ENCODE measurements at regions not wholly inside any gene's neighbourhood (a gene's known extent, or its start where the extent isn't known, plus 50 kb on each side); places are given as distances from the start of the nearest gene placed in this dataset.
A peak's percentile ranks its signal among the peaks of the same experiment; 100 is the strongest.

DNA sequence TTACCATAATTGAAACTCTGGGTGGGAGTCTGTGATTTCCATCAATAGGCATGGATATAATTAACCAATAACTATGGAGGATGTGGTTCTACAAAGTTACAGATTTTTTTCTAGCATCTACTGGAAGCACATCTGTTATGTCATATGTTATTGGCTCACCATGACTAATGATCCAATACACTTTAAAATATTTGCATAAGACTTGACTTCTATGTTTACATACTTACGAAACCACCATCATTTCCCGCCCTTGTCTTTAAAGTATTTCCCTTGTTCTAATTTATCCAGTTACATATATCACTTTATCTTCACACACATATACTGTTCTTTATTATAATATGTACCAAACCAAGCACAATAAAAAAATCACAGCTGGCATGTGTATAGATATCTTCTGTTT is 380.3 kb upstream of the CBLB start:
- no peak overlapping the region for H3K27ac ChIP-seq
- no peak for TF ChIP-seq CTCF (IDR thresholded peaks at IDR 0.05)
- intact Hi-C loops (cut with DNase I): no loop called here
- no peak for ATAC-seq
- no peaks in the 10 kb centered on the region for H3K36me3 ChIP-seq
- H3K9me3 ChIP-seq: no peaks in the 10 kb centered on the region
- no peak for DNase-seq
- H3K27me3 ChIP-seq: no peaks in the 10 kb centered on the region
- no peak overlapping the region for H3K4me3 ChIP-seq
- H3K4me1 ChIP-seq: no peaks in the 10 kb centered on the region

DNA sequence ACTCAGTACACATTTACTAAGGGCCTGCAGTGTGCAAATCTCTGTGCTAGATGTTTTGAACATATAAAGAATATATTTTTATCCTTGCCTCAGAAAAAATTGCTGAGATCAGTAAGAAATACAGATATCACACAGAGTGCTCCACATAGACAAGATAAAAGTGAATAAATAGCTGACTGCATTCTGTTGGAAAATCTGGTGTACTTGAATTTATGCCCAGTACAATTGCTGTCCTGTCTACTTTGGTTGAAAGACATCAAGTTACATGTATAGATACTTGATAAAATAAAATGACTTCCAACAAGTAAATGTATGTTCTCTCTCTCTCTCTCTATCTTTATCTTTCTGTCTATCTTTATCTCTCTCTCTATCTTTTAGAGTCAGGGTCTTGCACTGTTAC is 381.2 kb upstream of the CBLB start:
- DNase-seq (no peak), ATAC-seq (no peak)
- intact Hi-C loops (cut with DNase I): no loop called here
- TF ChIP-seq CTCF (IDR thresholded peaks at IDR 0.05): no peak
- Histone ChIP-seq H3K27ac (no peak overlapping the region), H3K27me3 (no peaks in the 10 kb centered on the region), H3K4me3 (no peak overlapping the region), H3K36me3 (no peaks in the 10 kb centered on the region), H3K4me1 (no peaks in the 10 kb centered on the region), H3K9me3 (no peaks in the 10 kb centered on the region)

- H3K27ac ChIP-seq: no peak overlapping the region
- ATAC-seq (peak; percentile 29), DNase-seq (no peak)
- H3K9me3 ChIP-seq: no peaks in the 10 kb centered on the region
- TF ChIP-seq CTCF (IDR thresholded peaks at IDR 0.05): no peak
- no peaks in the 10 kb centered on the region for H3K4me1 ChIP-seq
- no peaks in the 10 kb centered on the region for H3K27me3 ChIP-seq
- intact Hi-C loops (cut with DNase I): no loop called here
- H3K36me3 ChIP-seq: no peaks in the 10 kb centered on the region
- no peak overlapping the region for H3K4me3 ChIP-seq
Measured at GRCh38 chr3:106251160-106251892, 382.5 kb upstream of the CBLB start.

GRCh38 chr3:106255870-106256248 is 387.0 kb upstream of the CBLB start:
- no peak overlapping the region for H3K4me3 ChIP-seq
- no peaks in the 10 kb centered on the region for H3K9me3 ChIP-seq
- no peaks in the 10 kb centered on the region for H3K4me1 ChIP-seq
- H3K36me3 ChIP-seq: no peaks in the 10 kb centered on the region
- no peak for TF ChIP-seq CTCF (IDR thresholded peaks at IDR 0.05)
- no peak overlapping the region for H3K27ac ChIP-seq
- ATAC-seq: no peak
- H3K27me3 ChIP-seq: no peaks in the 10 kb centered on the region
- no peak for DNase-seq
- intact Hi-C loops (cut with DNase I): no loop called here

- intact Hi-C loops (cut with DNase I): no loop called here
- Histone ChIP-seq H3K4me3 (no peak overlapping the region), H3K9me3 (no peaks in the 10 kb centered on the region), H3K4me1 (no peaks in the 10 kb centered on the region), H3K27me3 (no peaks in the 10 kb centered on the region), H3K36me3 (no peaks in the 10 kb centered on the region), H3K27ac (no peak overlapping the region)
- no peak for TF ChIP-seq CTCF (IDR thresholded peaks at IDR 0.05)
- DNase-seq: no peak
- no peak for ATAC-seq
Measured at GRCh38 chr3:106256249-106256957, 387.6 kb upstream of the CBLB start.
